ENCODE measurements at regions not wholly inside any gene's neighbourhood (a gene's known extent, or its start where the extent isn't known, plus 50 kb on each side); places are given as distances from the start of the nearest gene placed in this dataset.

DNA sequence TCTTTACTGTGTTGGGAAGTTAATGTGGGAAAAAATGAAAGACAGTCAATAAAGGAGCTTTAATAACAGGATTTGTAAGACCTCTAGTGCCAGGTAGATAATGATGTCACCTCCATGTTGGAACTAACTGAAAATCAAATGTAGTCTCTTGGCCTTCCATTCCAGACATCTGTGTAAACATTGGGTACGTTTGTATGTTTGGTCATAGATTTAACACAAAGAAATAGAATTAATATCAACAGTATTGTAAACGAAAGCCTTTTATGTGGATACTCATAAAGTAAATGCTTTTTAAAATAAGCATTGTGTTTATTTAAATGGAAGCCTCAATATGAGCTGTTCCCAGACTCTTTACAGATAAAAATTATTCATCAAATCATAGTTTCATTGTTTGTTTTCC, 605.7 kb downstream of the METTL15 start:
- DNase-seq = no peak

GRCh38 chr11:28708075-28708474, 599.9 kb downstream of the METTL15 start:
- DNase-seq = no peak

DNA sequence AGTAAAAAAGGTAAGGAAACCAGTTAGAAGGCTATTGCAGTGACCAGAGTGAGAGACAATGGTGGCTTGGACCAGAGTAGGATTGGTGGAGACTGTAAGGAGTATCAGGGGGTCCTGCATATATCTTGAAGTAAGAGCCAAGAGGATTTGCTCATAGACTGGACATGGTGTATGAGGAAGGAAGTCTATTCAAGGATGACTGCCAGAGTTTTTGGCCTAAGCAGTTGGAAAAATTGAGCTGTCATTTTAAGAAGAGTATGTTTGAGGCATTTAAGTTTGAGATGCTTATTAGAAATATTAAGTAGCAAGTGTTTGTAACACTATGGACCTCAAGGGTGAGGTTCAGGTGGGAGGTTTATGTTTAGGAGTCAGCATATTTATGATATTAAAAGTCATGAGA, 596.6 kb downstream of the METTL15 start:
- no peak for DNase-seq

DNA sequence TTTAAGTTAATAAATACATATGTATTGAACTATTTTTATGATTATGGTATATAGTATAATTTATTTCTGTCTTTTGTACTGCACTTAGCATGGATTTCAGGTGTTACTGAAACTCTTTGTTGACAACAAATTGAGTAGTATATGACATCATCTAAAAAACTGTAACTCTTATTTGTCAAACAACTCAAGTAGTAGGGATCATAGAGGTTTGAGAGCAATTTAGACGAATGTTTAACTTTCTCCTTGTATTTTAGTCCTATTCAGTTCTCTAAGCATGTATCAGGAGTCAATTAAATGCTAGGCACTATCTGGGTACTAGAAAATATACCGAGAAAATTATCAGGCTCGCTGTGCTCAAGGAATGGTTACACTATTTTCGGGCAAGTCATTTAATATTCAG, 595.2 kb downstream of the METTL15 start:
- no peak for DNase-seq

DNA sequence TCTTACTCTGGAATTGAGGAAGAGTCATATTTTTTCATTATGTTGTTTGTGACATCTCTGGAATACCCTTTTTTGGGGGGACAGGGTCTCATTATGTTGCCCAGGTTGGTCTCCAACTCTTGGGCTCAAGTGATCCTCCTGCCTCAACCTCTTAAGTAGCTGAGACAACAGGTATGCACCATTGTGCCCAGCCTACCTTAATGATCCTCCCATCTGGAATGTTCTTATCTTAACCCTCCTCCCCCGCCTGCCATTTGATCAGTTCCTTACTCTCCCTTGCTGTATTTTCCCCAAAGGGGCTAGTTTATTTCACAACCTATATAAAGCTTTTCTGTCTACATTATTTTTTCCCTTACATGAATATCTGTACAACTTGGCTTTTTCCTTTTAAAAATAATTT, 594.7 kb downstream of the METTL15 start:
- no peak for DNase-seq

DNA sequence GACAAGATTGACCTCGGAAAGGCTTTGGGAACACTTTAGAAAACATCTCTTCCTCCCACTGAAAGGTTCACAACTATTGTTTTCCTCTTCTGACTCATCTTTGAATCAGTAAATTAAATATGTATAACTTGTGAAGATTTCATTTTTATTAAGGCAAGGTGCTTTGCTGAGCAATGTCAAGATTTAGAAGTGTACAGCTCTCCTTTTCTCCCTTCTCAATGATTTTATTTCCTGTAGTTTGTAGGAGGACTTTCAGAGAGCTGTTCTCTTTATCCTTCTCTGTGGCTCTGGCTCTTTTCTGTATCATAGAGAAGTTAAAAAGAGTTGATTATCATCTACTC, 594.2 kb downstream of the METTL15 start:
- no peak for DNase-seq

- no peak for DNase-seq
Measured at GRCh38 chr11:28701760-28702449, 593.7 kb downstream of the METTL15 start.

GRCh38 chr11:28699701-28700100, 591.5 kb downstream of the METTL15 start:
- no peak for DNase-seq

- no peak for DNase-seq
Measured at GRCh38 chr11:28697920-28698827, 590.0 kb downstream of the METTL15 start.

DNA sequence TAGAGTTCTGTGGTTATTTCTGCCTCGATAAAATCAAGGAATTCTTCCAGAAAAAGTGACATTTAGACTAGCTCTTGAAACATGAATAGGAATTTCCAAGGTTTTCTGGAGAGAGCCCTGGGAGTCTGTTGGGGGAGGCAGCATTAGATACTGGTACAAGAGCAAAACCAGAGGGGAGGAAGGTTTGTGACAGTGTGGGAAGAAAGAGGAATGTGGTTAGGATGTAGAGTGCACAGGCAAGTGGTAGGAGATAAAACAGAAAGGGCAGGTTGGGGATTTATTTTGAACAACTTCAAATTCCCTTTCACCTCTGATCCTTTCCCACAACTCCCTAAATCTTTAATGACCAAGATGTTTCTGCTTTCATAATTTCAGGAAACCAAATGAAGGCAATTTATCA, 588.4 kb downstream of the METTL15 start:
- DNase-seq = no peak

DNA sequence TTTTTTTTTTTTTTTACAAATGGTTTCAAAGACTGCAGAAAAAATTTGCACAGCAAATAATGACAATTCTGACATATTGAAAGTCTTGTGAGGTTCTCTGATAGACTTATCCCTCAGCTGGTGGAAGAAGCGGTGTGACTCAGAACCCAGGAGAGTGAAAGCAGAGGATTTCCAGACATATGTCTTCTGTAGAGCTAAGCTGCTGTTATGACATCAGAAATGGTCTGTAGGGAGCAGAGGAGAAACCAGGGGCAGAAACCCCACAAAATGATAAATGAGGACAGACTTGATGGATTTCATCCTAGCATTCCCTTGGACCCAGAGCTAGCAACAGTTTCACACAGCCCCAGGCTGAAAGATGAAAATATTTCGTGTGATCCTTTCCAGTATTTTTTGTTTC, 582.6 kb downstream of the METTL15 start:
- no peak for DNase-seq

- no peak for DNase-seq
Measured at GRCh38 chr11:28684011-28684586, 575.9 kb downstream of the METTL15 start.

GRCh38 chr11:28679795-28680468, 571.7 kb downstream of the METTL15 start:
- no peak for DNase-seq

GRCh38 chr11:28677721-28678120, 569.5 kb downstream of the METTL15 start:
- DNase-seq = no peak

- no peak for DNase-seq
Measured at GRCh38 chr11:28675183-28675582, 567.0 kb downstream of the METTL15 start.

GRCh38 chr11:28674433-28675103, 566.4 kb downstream of the METTL15 start:
- peak; percentile 2 for DNase-seq

- no peak for DNase-seq
Measured at GRCh38 chr11:28673691-28674432, 565.7 kb downstream of the METTL15 start.

- no peak for DNase-seq
Measured at GRCh38 chr11:28671274-28671673, 563.1 kb downstream of the METTL15 start.

DNA sequence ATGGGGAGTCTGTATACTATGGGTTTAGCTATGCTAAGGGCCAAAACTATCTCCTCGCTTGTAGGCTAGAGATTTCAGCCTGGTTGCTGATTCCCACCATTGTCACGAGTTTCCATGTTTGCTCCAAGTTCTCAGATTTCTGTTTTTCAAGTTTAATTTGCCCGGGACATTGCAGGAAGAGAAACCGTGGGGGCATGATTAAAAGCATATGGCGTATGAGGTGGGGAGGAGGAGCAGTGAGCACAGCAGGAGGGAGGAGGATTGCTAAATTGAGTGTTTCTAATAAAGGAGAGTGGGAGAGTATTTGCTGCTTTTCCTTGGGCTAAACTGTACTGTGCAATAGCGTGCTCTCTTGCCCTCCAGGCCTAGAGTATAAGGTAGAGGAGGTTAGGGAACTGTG, 558.4 kb downstream of the METTL15 start:
- DNase-seq = no peak

GRCh38 chr11:28659716-28660348, 551.6 kb downstream of the METTL15 start:
- no peak for DNase-seq

GRCh38 chr11:28657378-28658030, 549.3 kb downstream of the METTL15 start:
- DNase-seq = no peak

Data from NCI-H524 treated with DMSO at 0.1 percent for 48 hours (cell line).